Peyer's patch (tissue), 4 donors: ENCODE measurements at regions not wholly inside any gene's neighbourhood (a gene's known extent, or its start where the extent isn't known, plus 50 kb on each side); places are given as distances from the start of the nearest gene placed in this dataset.

Source experiments
- POLR2A ChIP-seq, 2 donors: fragments of 450-650 bp; IDR thresholded peaks; one replicate each; pipeline ENCODE4 v1.5.1; 2017; ENCODE audit warnings: antibody characterized with exemption in 2 of 2, mild to moderate bottlenecking in 2 of 2, moderate library complexity in 2 of 2
- TF ChIP-seq, protein P1 (sequence below), 6 experiments: fragments of 450-650 bp in 4 of 6; fragments of 200-600 bp in 2 of 6; sonication (generic) in 1 of 6; IDR thresholded peaks; one replicate each; pipeline ENCODE4 v1.5.1; 2017 to 2019; ENCODE audit warnings: antibody characterized with exemption in 6 of 6, mild to moderate bottlenecking in 3 of 6, moderate library complexity in 1 of 6

DNA sequence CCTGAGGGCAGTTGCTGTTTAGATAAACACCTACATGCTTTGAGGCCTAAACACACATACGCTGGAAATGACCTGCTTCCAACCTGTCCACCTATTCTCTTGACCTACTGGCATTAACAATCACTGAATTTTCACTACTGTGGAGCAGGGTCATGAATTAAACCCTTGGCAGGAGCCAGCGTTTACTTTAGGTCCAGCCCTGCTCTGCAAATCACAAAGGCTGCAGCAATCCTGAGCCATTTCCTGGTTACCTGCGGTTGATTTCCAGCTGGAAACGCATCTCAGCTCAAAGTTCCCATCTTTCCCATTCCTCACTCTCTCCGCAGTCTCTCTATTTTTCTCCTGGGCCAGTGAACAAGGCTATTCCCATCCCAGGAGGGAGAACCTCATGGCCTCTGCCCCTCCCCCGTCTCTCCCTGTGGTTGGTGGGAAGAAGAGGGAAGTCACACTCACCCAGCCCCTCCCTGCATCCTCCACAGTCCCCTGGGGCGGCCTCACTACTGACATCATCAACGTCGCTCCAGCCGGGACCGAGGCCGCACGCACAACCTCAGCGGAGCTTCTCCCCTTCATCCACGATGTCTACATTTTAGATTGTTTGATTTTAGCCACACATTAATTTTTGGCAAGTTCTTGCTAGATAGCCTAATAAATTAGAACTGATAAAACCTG is 84.5 kb upstream of the SNTG2 start:
- TF ChIP-seq, protein P1, sequence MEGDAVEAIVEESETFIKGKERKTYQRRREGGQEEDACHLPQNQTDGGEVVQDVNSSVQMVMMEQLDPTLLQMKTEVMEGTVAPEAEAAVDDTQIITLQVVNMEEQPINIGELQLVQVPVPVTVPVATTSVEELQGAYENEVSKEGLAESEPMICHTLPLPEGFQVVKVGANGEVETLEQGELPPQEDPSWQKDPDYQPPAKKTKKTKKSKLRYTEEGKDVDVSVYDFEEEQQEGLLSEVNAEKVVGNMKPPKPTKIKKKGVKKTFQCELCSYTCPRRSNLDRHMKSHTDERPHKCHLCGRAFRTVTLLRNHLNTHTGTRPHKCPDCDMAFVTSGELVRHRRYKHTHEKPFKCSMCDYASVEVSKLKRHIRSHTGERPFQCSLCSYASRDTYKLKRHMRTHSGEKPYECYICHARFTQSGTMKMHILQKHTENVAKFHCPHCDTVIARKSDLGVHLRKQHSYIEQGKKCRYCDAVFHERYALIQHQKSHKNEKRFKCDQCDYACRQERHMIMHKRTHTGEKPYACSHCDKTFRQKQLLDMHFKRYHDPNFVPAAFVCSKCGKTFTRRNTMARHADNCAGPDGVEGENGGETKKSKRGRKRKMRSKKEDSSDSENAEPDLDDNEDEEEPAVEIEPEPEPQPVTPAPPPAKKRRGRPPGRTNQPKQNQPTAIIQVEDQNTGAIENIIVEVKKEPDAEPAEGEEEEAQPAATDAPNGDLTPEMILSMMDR (IDR thresholded peaks at IDR 0.05), result no peak
- TF ChIP-seq POLR2A (IDR thresholded peaks at IDR 0.05), result no peak
